IMR-90 (cell line): ENCODE measurements at regions not wholly inside any gene's neighbourhood (a gene's known extent, or its start where the extent isn't known, plus 50 kb on each side); places are given as distances from the start of the nearest gene placed in this dataset.

Experiments
- CEBPB ChIP-seq: IDR thresholded peaks from 2 replicates; pipeline ENCODE4 v1.6.1; 2012; ENCODE audit warnings: low read depth, low read length, improper control_type of control experiment
- CHD1 ChIP-seq: IDR thresholded peaks from 2 replicates; pipeline ENCODE4 v1.6.1; 2012; ENCODE audit warnings: low read depth, low read length, improper control_type of control experiment
- MAZ ChIP-seq: IDR thresholded peaks from 2 replicates; pipeline ENCODE4 v1.6.1; 2012; ENCODE audit warnings: low read depth, mild to moderate bottlenecking, low read length, improper control_type of control experiment, moderate library complexity, borderline replicate concordance
- MXI1 ChIP-seq: IDR thresholded peaks from 2 replicates; pipeline ENCODE4 v1.6.1; 2012; ENCODE audit warnings: low read depth, mild to moderate bottlenecking, low read length, moderate library complexity, borderline replicate concordance
- POLR2A ChIP-seq: IDR thresholded peaks from 2 replicates; pipeline ENCODE4 v1.6.1; 2012; ENCODE audit warnings: mild to moderate bottlenecking, low read depth, low read length
- RAD21 ChIP-seq: IDR thresholded peaks from 2 replicates; pipeline ENCODE4 v1.6.1; 2012; ENCODE audit warnings: low read length, improper control_type of control experiment
- RFX5 ChIP-seq: IDR thresholded peaks from 2 replicates; pipeline ENCODE4 v1.8.0; 2012; ENCODE audit warnings: low read depth, mild to moderate bottlenecking, low read length, moderate library complexity
- TF ChIP-seq, protein P1 (sequence below): fragments of 150-350 bp; IDR thresholded peaks from 2 replicates; pipeline ENCODE4 v1.6.1; 2016; ENCODE audit warnings: low read depth, mild to moderate bottlenecking, low read length, moderate library complexity, borderline replicate concordance
- TF ChIP-seq, protein P2 (sequence below): conservative IDR thresholded peaks from 2 replicates; pipeline ENCODE4 v1.5.1; 2012; ENCODE audit warnings: mild to moderate bottlenecking, low read depth, low read length, improper control_type of control experiment
- TF ChIP-seq, protein P3 (sequence below): fragments of 150-350 bp; IDR thresholded peaks from 2 replicates; pipeline ENCODE4 v1.6.1; 2017; ENCODE audit warnings: mild to moderate bottlenecking, antibody characterized with exemption, low read length, low read depth

GRCh38 chr3:170724599-170725280, 138.9 kb upstream of the SLC7A14 start:
- TF ChIP-seq, protein P1, sequence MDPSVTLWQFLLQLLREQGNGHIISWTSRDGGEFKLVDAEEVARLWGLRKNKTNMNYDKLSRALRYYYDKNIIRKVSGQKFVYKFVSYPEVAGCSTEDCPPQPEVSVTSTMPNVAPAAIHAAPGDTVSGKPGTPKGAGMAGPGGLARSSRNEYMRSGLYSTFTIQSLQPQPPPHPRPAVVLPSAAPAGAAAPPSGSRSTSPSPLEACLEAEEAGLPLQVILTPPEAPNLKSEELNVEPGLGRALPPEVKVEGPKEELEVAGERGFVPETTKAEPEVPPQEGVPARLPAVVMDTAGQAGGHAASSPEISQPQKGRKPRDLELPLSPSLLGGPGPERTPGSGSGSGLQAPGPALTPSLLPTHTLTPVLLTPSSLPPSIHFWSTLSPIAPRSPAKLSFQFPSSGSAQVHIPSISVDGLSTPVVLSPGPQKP = no peak
- TF ChIP-seq, protein P2, sequence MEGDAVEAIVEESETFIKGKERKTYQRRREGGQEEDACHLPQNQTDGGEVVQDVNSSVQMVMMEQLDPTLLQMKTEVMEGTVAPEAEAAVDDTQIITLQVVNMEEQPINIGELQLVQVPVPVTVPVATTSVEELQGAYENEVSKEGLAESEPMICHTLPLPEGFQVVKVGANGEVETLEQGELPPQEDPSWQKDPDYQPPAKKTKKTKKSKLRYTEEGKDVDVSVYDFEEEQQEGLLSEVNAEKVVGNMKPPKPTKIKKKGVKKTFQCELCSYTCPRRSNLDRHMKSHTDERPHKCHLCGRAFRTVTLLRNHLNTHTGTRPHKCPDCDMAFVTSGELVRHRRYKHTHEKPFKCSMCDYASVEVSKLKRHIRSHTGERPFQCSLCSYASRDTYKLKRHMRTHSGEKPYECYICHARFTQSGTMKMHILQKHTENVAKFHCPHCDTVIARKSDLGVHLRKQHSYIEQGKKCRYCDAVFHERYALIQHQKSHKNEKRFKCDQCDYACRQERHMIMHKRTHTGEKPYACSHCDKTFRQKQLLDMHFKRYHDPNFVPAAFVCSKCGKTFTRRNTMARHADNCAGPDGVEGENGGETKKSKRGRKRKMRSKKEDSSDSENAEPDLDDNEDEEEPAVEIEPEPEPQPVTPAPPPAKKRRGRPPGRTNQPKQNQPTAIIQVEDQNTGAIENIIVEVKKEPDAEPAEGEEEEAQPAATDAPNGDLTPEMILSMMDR = no peak
- TF ChIP-seq POLR2A (no peak), RAD21 (no peak), MXI1 (no peak), CEBPB (no peak), RFX5 (no peak), CHD1 (no peak), MAZ (no peak)
- TF ChIP-seq, protein P3, sequence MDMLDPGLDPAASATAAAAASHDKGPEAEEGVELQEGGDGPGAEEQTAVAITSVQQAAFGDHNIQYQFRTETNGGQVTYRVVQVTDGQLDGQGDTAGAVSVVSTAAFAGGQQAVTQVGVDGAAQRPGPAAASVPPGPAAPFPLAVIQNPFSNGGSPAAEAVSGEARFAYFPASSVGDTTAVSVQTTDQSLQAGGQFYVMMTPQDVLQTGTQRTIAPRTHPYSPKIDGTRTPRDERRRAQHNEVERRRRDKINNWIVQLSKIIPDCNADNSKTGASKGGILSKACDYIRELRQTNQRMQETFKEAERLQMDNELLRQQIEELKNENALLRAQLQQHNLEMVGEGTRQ = no peak
